HG03439 (cell line): ENCODE measurements at regions not wholly inside any gene's neighbourhood (a gene's known extent, or its start where the extent isn't known, plus 50 kb on each side); places are given as distances from the start of the nearest gene placed in this dataset.
A peak's percentile ranks its signal among the peaks of the same experiment; 100 is the strongest.

Experiments
- ATAC-seq: cut with Tn5 transposase; IDR thresholded peaks from one replicate; pipeline ENCODE4 v1.9.1; 2021; ENCODE audit warnings: mild to moderate bottlenecking, moderate library complexity; ENCODE audit not compliant: unreplicated experiment

- no peak for ATAC-seq
Measured at GRCh38 chr5:164005071-164005470, 499.7 kb downstream of the MAT2B start.

DNA sequence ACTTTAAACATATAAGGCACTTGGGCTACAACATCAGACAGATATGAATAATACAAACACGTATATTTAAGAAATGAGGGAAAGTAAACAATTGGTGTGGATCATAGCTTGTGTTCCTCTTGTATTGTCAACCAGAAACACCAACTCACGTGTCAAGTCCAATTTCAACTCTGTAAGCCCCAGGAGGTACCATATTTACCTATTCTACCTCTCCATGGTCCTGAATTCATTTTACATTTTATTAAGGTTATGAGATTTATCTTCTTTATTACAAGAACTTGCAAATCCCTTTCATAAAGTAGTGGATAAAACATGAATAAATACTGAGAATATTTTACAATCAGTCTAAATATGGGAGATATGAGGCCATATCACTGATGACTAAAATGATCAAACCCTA, 501.6 kb downstream of the MAT2B start:
- no peak for ATAC-seq

- ATAC-seq = no peak
Measured at GRCh38 chr5:164009621-164010020, 504.2 kb downstream of the MAT2B start.

DNA sequence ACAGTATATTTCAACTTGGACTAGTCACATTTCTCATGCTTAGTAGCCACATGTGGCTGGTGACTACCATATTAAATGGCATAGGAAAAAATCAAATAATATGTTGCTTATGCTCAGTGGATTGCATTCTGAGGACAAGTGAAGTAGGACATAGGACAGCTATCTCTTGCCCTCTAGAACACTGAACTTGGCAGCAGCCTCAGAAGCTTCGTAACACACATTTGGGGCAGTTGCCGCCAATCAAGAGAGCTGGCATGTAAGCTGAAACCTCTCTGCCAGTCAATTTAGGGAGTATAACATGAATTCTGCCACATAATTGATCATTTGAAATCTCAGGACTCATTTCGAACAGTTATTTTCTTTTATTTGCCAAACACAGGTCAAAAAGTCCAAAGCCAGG, 505.5 kb downstream of the MAT2B start:
- ATAC-seq = no peak

GRCh38 chr5:164012371-164012770, 507.0 kb downstream of the MAT2B start:
- ATAC-seq = no peak

DNA sequence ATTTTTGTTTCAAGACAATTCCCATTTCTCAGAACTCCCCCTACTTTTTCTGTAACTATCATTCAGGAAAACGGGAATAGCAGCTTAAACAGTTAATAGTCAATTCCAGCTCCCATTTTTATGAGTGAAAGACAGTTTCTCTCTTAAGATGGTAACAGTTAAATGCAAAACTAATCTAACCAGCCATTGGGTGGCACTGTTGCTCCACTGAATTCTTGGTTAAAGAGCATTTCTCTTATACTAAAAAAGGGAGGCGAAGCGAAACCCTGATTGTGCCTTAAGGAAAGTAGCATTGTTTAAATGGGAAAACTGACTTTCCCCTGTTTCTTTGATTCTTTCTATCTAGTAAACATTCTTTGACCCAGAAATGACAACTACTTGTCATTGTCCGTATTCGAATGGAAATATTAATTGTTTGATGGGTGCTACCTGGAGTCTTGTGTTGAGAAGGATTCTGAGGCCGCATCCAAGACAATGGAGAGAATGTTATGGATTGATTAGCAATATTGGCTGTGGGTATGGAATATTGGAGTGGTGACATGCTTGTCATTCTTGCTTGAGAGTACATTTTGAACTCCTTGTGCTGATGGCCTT, 507.8 kb downstream of the MAT2B start:
- peak; percentile 77 for ATAC-seq

- no peak for ATAC-seq
Measured at GRCh38 chr5:164020116-164020515, 514.7 kb downstream of the MAT2B start.

- ATAC-seq = no peak
Measured at GRCh38 chr5:164027738-164028137, 522.3 kb downstream of the MAT2B start.

GRCh38 chr5:164038128-164038783, 532.8 kb downstream of the MAT2B start:
- no peak for ATAC-seq

DNA sequence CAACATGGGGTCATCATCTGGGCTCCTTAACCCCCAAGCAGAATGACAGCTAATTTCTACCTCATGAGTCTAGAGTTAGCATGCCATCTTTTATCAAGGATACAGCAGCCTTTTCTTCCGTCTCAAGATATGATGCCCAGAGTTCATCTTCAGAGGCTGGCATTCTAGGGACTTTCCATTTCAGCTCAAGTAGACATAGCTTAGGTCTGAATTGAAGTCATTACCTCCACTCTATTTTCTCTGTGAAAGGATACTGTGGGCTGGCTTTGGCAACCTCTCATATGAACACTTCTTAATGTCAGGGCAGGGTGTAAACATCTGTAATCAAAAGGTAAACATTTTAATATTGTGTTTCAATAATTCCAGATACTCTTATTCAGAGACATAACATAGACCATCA, 535.7 kb downstream of the MAT2B start:
- no peak for ATAC-seq

GRCh38 chr5:164048359-164048926, 543.0 kb downstream of the MAT2B start:
- ATAC-seq = no peak

DNA sequence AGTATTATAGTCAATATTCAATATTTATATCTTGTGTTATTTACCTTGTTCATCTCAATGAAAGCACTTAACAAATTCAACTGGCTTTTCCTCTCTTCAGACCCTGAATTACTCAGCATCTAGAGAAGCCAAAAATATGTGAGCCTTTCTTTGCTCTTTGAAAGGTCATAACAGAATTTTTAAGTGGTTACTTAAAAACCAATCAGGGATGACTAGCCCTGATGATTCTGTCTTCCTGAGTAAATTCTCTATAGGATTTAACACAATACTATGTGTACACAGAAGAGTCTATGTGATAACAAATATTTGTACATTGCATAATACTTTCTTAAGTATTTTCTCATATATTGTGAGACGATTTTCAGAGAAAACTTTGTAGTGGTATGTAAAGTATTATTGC, 546.3 kb downstream of the MAT2B start:
- no peak for ATAC-seq

DNA sequence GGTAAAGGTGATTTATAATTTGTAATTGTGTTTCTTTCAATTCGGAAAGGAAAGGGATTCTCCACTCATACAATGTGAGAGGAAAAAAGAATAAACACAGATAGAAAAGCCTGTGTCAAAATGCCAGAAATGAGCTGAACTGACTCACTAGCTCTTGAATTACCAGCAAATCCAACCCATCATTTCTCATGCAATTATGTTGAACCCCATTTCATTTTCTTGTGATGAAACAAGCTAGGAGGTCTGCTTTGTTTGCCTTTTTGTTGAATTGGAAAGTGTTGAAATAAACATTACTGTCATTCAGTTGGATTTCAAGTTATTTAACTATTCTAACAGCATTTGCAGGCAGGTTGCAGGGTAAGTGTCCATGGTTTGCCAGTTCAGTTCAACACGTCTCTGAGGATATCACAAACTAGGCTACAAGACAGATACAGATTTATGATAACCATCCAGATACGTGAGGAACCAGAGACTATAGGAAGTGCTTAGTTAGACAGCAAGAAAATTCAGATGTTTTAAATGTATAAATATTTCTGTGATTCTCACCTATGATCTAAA, 547.2 kb downstream of the MAT2B start:
- no peak for ATAC-seq

- no peak for ATAC-seq
Measured at GRCh38 chr5:164053123-164053522, 547.7 kb downstream of the MAT2B start.

DNA sequence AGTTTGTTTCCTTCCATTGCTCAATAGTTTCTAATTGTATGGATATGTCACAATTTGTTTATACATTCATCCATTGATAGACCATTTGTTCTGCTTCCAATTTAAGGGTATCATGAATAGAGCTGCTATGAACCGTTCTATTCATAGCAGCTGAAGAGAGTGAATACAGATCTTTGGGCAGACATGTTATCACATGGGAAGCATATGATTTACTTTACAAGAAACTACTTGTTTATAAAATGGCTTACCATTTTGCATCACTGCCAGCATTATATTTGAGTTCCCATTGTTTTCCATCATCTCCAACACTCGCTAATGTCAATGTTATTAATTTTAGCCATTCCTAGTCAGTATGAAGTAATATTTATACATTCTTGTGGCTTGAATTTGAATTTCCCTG, 549.0 kb downstream of the MAT2B start:
- ATAC-seq = no peak

GRCh38 chr5:164057121-164057520, 551.7 kb downstream of the MAT2B start:
- ATAC-seq = no peak

DNA sequence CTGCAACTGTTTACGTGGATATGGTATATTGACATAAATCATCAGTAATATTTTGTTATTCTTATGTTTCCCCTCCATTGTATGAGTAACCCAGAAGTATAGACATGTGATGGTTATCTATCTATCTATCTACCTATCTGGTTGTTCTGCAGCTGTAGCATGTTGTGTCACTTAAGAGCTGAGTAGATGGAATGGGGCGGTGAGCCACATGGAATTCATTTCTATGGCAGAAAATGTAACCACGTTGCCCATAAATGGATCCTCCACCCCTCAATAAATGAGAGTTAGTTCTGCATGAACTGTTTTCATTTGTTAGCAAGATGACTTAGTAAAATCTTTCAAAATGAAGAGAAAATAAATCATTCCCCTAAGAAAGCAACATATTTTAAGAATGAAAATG, 553.2 kb downstream of the MAT2B start:
- ATAC-seq = no peak

- ATAC-seq = no peak
Measured at GRCh38 chr5:164059471-164059870, 554.1 kb downstream of the MAT2B start.

GRCh38 chr5:164060786-164061355, 555.5 kb downstream of the MAT2B start:
- no peak for ATAC-seq

GRCh38 chr5:164062304-164062703, 556.9 kb downstream of the MAT2B start:
- ATAC-seq = no peak

DNA sequence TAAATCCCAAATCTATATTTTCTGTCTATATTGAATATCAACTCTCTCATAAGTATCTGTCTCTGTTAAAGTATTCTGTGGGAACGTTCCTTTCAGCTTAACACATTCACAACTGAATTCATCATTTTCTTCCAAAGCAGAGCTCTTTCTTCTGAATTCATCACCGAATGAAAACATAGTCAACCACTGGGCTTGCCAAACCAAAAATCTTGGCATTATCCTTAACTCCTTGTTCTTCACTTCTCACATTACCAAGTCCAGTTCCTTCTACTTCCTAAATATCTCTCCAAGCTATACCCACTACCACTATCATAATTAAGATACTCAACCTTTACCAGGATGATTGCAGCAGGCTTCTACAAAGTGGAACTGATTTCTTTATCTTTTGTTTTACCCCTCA, 559.8 kb downstream of the MAT2B start:
- ATAC-seq = no peak

GRCh38 chr5:164071671-164072070, 566.3 kb downstream of the MAT2B start:
- ATAC-seq = no peak
